DND-41 (cell line): ENCODE measurements at regions not wholly inside any gene's neighbourhood (a gene's known extent, or its start where the extent isn't known, plus 50 kb on each side); places are given as distances from the start of the nearest gene placed in this dataset.

Experiments
- CTCF ChIP-seq: IDR thresholded peaks from 2 replicates; pipeline ENCODE4 v1.5.1; 2012; ENCODE audit warnings: borderline replicate concordance, low read length, moderate library complexity, mild to moderate bottlenecking; ENCODE audit not compliant: poor library complexity, severe bottlenecking; ENCODE audit errors: extremely low read depth
- EZH2 ChIP-seq: IDR thresholded peaks from 3 replicates; pipeline ENCODE4 v1.6.1; 2012; ENCODE audit warnings: borderline replicate concordance, low read depth, mild to moderate bottlenecking, moderate library complexity, low read length, inconsistent platforms; ENCODE audit not compliant: severe bottlenecking

- TF ChIP-seq CTCF: no peak
- no peak for TF ChIP-seq EZH2
These were observed 307.0 kb downstream of the GATA3 start for GRCh38 chr10:8361510-8361844.
